DND-41 (cell line): ENCODE measurements at regions not wholly inside any gene's neighbourhood (a gene's known extent, or its start where the extent isn't known, plus 50 kb on each side); places are given as distances from the start of the nearest gene placed in this dataset.

Source experiments
- EZH2 ChIP-seq: IDR thresholded peaks from 3 replicates; pipeline ENCODE4 v1.6.1; 2012; ENCODE audit warnings: borderline replicate concordance, low read depth, mild to moderate bottlenecking, moderate library complexity, low read length, inconsistent platforms; ENCODE audit not compliant: severe bottlenecking
- TF ChIP-seq, protein P1 (sequence below): IDR thresholded peaks from 2 replicates; pipeline ENCODE4 v1.5.1; 2012; ENCODE audit warnings: borderline replicate concordance, low read length, moderate library complexity, mild to moderate bottlenecking; ENCODE audit not compliant: poor library complexity, severe bottlenecking; ENCODE audit errors: extremely low read depth

GRCh38 chr1:235027862-235028250 is 100.8 kb downstream of the TOMM20 start:
- no peak for TF ChIP-seq EZH2
- TF ChIP-seq, protein P1, sequence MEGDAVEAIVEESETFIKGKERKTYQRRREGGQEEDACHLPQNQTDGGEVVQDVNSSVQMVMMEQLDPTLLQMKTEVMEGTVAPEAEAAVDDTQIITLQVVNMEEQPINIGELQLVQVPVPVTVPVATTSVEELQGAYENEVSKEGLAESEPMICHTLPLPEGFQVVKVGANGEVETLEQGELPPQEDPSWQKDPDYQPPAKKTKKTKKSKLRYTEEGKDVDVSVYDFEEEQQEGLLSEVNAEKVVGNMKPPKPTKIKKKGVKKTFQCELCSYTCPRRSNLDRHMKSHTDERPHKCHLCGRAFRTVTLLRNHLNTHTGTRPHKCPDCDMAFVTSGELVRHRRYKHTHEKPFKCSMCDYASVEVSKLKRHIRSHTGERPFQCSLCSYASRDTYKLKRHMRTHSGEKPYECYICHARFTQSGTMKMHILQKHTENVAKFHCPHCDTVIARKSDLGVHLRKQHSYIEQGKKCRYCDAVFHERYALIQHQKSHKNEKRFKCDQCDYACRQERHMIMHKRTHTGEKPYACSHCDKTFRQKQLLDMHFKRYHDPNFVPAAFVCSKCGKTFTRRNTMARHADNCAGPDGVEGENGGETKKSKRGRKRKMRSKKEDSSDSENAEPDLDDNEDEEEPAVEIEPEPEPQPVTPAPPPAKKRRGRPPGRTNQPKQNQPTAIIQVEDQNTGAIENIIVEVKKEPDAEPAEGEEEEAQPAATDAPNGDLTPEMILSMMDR = no peak
